Loucy (cell line): ENCODE measurements at regions not wholly inside any gene's neighbourhood (a gene's known extent, or its start where the extent isn't known, plus 50 kb on each side); places are given as distances from the start of the nearest gene placed in this dataset.
A peak's percentile ranks its signal among the peaks of the same experiment; 100 is the strongest.

Experiments used
- EZH2phosphoT487 ChIP-seq: fragments of 200-600 bp; IDR thresholded peaks from 2 replicates; pipeline ENCODE4 v1.6.1; 2018; ENCODE audit warnings: antibody characterized with exemption, mild to moderate bottlenecking, moderate library complexity, borderline replicate concordance
- TF ChIP-seq, protein P1 (sequence below): fragments of 200-600 bp; sonication (generic); conservative IDR thresholded peaks from 2 replicates; pipeline ENCODE4 v1.5.1; 2014; ENCODE audit warnings: mild to moderate bottlenecking, antibody characterized with exemption, low read length

DNA sequence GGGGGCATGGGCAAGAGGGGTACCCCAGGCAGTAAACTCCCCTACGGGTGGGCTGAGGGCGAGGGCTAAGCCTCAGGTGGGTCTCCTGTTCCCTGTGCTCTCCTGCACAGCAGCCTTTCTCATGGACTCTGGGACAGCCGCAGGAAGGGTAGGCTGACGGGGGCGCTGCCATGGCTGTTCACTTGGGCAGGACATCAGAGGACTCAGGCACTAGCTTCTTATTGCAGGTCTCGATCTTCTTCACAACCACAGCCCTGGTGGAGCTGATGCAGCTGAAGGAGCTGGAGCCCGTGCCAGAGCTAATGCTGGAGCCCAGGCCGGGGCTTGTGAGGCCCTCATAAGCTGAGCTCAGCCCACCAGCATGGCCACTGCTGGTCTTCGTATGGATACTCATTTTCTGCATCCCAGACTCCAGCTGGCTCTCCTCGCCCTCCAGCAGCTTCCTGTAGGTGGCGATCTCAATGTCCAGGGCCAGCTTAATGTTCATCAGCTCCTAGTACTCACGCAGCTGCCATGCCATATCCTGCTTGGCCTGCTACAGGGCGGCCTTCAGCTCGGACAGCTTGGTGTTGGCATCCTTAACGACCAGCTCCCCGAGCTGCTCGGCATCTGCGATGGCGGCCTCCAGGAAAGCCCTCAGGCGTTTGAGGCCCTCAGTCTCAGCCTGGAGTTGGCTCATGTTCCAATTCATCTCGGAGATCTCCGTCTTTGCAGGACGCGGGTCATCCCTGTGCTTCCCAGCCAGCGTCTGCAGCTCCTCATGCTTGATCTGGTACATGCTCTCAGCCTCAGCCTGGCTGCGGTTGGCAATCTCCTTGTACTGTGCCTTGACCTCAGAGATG is 359.8 kb upstream of the SETBP1 start:
- no peak for TF ChIP-seq EZH2phosphoT487
- TF ChIP-seq, protein P1, sequence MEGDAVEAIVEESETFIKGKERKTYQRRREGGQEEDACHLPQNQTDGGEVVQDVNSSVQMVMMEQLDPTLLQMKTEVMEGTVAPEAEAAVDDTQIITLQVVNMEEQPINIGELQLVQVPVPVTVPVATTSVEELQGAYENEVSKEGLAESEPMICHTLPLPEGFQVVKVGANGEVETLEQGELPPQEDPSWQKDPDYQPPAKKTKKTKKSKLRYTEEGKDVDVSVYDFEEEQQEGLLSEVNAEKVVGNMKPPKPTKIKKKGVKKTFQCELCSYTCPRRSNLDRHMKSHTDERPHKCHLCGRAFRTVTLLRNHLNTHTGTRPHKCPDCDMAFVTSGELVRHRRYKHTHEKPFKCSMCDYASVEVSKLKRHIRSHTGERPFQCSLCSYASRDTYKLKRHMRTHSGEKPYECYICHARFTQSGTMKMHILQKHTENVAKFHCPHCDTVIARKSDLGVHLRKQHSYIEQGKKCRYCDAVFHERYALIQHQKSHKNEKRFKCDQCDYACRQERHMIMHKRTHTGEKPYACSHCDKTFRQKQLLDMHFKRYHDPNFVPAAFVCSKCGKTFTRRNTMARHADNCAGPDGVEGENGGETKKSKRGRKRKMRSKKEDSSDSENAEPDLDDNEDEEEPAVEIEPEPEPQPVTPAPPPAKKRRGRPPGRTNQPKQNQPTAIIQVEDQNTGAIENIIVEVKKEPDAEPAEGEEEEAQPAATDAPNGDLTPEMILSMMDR, result peak; percentile 48
